Pancreas (tissue), 10 donors: ENCODE measurements at regions not wholly inside any gene's neighbourhood (a gene's known extent, or its start where the extent isn't known, plus 50 kb on each side); places are given as distances from the start of the nearest gene placed in this dataset.
A peak's percentile ranks its signal among the peaks of the same experiment; 100 is the strongest.

ENCODE experiments used
- ATAC-seq, 4 donors: fragments of 200-7000 bp; cut with Tn5 transposase; one replicate each; pipeline versions ENCODE4 v1.8.0 to v1.9.1; 2020; ENCODE audit warnings: mild to moderate bottlenecking in 4 of 4, moderate library complexity in 4 of 4
- DNase-seq, 6 donors: peaks; one replicate each; pipeline ENCODE4 v3.0.0-alpha.2; 2020
- FAIRE-seq: peaks from 2 replicates; lab custom pipeline; 2012; peaks lifted over from hg19 to GRCh38; lab: Jason Lieb, UNC
- H3K27ac ChIP-seq, 4 donors: fragments of 200-600 bp; sonication (generic); 1 replicate in 3 of 4; 2 replicates in 1 of 4; pipeline versions ENCODE4 v1.5.0 to v1.8.0; 2020
- H3K27me3 ChIP-seq, 4 donors: fragments of 200-600 bp; one replicate each; pipeline ENCODE4 v1.8.0; 2021
- H3K36me3 ChIP-seq, 3 donors: fragments of 200-600 bp; sonication (generic) in 1 of 3; one replicate each; pipeline versions ENCODE4 v1.5.0 to v1.8.0; 2020 to 2021
- H3K4me1 ChIP-seq, 3 donors: fragments of 200-600 bp; one replicate each; pipeline ENCODE4 v1.8.0; 2021
- H3K4me3 ChIP-seq, 4 donors: fragments of 200-600 bp; sonication (generic) in 2 of 4; one replicate each; pipeline versions ENCODE4 v1.5.0 to v1.8.0; 2020 to 2021
- H3K9me3 ChIP-seq, 4 donors: fragments of 200-600 bp; one replicate each; pipeline ENCODE4 v1.8.0; 2021
- WGBS, 2 donors: extraction: QIAGEN DNeasy Blood & Tissue Kit; methylation state at CpG; one replicate each; pipeline ENCODE4 v1.1.7; 2013; 5-methylcytosine and 5-hydroxymethylcytosine counted together
- intact Hi-C, 3 donors: fragments of 100-400 bp; cut with DNase I; formaldehyde crosslinking; loops; one replicate each; pipeline versions ENCODE4 v1.11.1 to v1.14.2; 2022
- TF ChIP-seq, protein P1 (sequence below), 4 donors: fragments of 200-600 bp; sonication (generic) in 3 of 4; IDR thresholded peaks; one replicate each; pipeline versions ENCODE4 v1.5.0 to v1.8.0; 2021; ENCODE audit warnings: antibody characterized with exemption in 4 of 4
- donor health status: healthy with polysubstance abuse.
- donor health status: DM: no; HTN: no; CAD: no; lungs with moderate emphysema.
- donor health status: DM: no; HTN: no; CAD: no.
- donor health status: control.
- donor health status: control.
- donor health status: Bipolar disorder and iron deficiency.
- donor health status: DM: yes; HTN: yes; CAD: no.
- donor health status: DM: no; HTN: no; CAD: no.
- donor health status: DM: no; HTN: no; CAD: no.
- donor health status: DM: yes; HTN: yes; CAD: no.

GRCh38 chr5:50964746-50965653, 298.6 kb downstream of the PARP8 start:
- Histone ChIP-seq H3K36me3 (no peaks in the 10 kb centered on the region), H3K4me3 (no peak overlapping the region), H3K4me1 (peaks cover 6 to 22% (median 21%) of the 10 kb centered on the region in 3 donors), H3K27me3 (peaks cover 5 to 42% (median 16%) of the 10 kb centered on the region in 4 donors), H3K9me3 (no peaks in the 10 kb centered on the region), H3K27ac (peak overlapping the region in 1 of 4 donors; percentile 22)
- ATAC-seq (no peak), DNase-seq (no peak), FAIRE-seq (no peak)
- intact Hi-C loops = no loop called here
- WGBS, 2 donors = 32 to 33% methylated on average over 15 of the region's 15 CpGs
- TF ChIP-seq, protein P1, sequence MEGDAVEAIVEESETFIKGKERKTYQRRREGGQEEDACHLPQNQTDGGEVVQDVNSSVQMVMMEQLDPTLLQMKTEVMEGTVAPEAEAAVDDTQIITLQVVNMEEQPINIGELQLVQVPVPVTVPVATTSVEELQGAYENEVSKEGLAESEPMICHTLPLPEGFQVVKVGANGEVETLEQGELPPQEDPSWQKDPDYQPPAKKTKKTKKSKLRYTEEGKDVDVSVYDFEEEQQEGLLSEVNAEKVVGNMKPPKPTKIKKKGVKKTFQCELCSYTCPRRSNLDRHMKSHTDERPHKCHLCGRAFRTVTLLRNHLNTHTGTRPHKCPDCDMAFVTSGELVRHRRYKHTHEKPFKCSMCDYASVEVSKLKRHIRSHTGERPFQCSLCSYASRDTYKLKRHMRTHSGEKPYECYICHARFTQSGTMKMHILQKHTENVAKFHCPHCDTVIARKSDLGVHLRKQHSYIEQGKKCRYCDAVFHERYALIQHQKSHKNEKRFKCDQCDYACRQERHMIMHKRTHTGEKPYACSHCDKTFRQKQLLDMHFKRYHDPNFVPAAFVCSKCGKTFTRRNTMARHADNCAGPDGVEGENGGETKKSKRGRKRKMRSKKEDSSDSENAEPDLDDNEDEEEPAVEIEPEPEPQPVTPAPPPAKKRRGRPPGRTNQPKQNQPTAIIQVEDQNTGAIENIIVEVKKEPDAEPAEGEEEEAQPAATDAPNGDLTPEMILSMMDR (IDR thresholded peaks at IDR 0.05) = no peak

DNA sequence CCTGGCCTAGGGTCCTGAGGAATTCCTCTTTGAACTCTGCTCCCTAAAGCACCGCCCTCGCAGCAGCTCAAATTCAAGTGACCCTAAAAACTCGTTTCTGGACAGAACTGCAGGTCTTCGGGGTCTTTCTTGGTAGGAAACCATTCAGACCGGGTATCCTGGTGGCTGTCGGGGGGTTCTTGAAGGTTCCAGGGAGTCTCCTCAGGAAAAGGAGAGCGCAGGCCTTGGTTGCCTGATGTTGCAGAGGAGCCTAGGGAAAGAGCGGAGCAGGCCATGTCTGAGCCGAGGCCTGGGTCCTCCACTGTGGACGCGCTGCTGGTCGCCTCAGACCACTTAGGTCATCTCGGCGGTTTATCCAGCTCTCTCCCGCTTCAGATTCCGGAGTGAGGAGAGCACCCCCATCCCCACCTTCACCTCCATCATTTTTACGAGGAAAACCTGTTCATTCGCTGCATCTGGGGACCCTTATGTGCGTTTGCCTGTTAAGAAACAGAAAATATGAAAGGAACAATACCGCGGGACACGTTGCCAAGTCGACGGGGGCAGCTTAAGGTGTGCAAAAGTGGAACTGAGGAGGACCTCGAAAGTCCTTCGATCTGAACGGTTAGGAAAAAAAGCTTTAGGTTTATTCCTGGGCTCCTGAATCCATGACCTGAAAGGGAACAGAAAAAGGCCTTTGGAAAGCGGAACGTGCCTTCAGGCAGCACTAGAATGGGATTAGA, 299.4 kb downstream of the PARP8 start:
- TF ChIP-seq, protein P1 (IDR thresholded peaks at IDR 0.05) = no peak
- WGBS, 2 donors = 20 to 24% methylated on average over 29 of the region's 29 CpGs
- H3K4me1 ChIP-seq = peaks cover 6 to 22% (median 21%) of the 10 kb centered on the region in 3 donors
- H3K9me3 ChIP-seq = no peaks in the 10 kb centered on the region
- no peak overlapping the region for H3K4me3 ChIP-seq
- FAIRE-seq (no peak), DNase-seq (peak in 1 of 6 donors; percentile 49), ATAC-seq (no peak)
- no peaks in the 10 kb centered on the region for H3K36me3 ChIP-seq
- H3K27ac ChIP-seq = peak overlapping the region in 1 of 4 donors; percentile 22
- intact Hi-C loops = no loop called here
- peaks cover 5 to 41% (median 16%) of the 10 kb centered on the region in 4 donors for H3K27me3 ChIP-seq

DNA sequence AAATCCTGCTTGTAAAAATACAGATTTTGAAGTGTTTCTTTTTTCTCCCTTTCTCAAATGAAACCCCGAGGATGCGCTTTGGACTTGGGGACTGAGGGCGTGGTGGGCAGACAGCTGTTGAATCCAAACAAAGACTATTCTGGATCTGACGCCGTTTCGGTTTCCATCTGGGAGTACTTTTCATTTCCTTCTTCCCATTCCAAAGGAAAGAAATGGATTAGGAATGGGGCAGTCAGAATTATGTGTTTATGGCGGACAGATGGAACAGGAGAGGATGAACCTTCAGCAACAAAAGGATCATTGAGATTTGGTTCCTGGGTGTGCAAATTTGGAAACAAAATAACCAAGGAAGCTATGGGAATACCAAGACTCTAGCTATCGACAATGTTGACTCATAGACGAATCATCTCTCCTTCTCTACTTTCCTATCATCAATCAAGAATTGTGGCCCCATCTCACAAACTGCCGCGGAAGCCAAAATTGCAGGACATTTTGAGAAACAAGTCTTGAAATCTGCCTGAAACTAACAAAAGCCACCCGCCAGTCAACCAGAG, 300.6 kb downstream of the PARP8 start:
- H3K9me3 ChIP-seq = no peaks in the 10 kb centered on the region
- TF ChIP-seq, protein P1 (IDR thresholded peaks at IDR 0.05) = no peak
- WGBS, 2 donors = 7 to 12% methylated on average over 12 of the region's 12 CpGs
- H3K27ac ChIP-seq = peak overlapping the region in 1 of 4 donors; percentile 44
- H3K27me3 ChIP-seq = peaks cover 5 to 41% (median 12%) of the 10 kb centered on the region in 4 donors
- FAIRE-seq (no peak), DNase-seq (no peak), ATAC-seq (no peak)
- peak overlapping the region in 2 of 4 donors; percentile 18 to 36 for H3K4me3 ChIP-seq
- no peaks in the 10 kb centered on the region for H3K36me3 ChIP-seq
- peaks cover 6 to 22% (median 21%) of the 10 kb centered on the region in 3 donors for H3K4me1 ChIP-seq
- intact Hi-C loops = no loop called here

GRCh38 chr5:50967563-50968355, 301.3 kb downstream of the PARP8 start:
- intact Hi-C loops = no loop called here

More at GRCh38 chr5:50967563-50968355, 301.3 kb downstream of the PARP8 start:
- peaks cover 4 to 41% (median 9%) of the 10 kb centered on the region in 4 donors for H3K27me3 ChIP-seq
- DNase-seq (peak in 2 of 6 donors; percentile 33 to 58), FAIRE-seq (no peak), ATAC-seq (peak in 3 of 4 donors; percentile 35 to 61 (median 44))
- H3K36me3 ChIP-seq = no peaks in the 10 kb centered on the region
- no peaks in the 10 kb centered on the region for H3K9me3 ChIP-seq
- peaks cover 6 to 22% (median 21%) of the 10 kb centered on the region in 3 donors for H3K4me1 ChIP-seq
- 3 to 6% methylated on average over 22 of the region's 22 CpGs for WGBS, 2 donors
- peak overlapping the region in 2 of 4 donors; percentile 18 to 36 for H3K4me3 ChIP-seq
- H3K27ac ChIP-seq = peak overlapping the region in 1 of 4 donors; percentile 44
- TF ChIP-seq, protein P1 (IDR thresholded peaks at IDR 0.05) = no peak
